ENCODE measurements at regions not wholly inside any gene's neighbourhood (a gene's known extent, or its start where the extent isn't known, plus 50 kb on each side); places are given as distances from the start of the nearest gene placed in this dataset.
A peak's percentile ranks its signal among the peaks of the same experiment; 100 is the strongest.
"Not testable (repeated sequence)": the region's sequence is repeated elsewhere in the genome, so short reads cannot be mapped to it uniquely, and the experiment has no call there.

DNA sequence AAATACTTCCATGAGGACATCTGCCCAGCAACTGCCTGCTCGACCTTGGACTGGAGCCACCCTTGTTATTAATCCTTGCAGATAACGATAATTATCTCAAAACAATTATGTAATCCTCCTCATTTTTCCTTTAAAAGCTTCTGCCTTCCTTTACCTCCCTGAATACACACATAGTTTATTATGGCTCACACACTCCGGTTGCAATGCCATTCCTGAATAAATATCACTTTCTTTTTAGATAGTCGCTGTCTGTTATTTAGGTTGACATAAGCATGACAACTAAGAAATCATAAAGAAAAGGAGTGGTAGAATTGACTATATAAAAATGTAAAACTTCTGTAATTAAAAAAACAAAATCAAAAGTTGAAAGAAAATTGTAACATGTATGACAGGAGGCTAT lies 64.8 kb downstream of the B4GALT7 start:
- DNase-seq (ENCODE audit: low read depth in 2 of 2), result not testable (repeated sequence)

DNA sequence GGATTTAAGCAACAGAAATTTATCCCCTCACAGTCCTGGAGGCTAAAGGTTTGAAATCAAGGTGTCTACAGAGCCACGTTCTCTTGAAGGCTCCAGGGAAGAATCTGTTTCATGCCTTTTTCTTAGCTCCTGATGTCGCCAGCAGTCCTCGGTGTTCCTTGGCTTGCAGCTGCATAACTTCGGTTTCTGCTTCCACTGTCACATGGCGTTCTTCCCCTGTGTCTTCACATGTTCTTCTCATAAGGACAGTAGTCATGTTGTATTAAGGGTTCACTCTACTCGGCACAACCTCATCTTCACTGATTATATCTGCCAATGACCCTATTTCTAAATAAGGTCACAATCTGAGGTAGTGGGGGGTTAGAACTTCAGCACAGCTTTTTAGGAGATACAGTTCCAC lies 65.2 kb downstream of the B4GALT7 start:
- not testable (repeated sequence) for DNase-seq (ENCODE audit: low read depth in 2 of 2)

DNA sequence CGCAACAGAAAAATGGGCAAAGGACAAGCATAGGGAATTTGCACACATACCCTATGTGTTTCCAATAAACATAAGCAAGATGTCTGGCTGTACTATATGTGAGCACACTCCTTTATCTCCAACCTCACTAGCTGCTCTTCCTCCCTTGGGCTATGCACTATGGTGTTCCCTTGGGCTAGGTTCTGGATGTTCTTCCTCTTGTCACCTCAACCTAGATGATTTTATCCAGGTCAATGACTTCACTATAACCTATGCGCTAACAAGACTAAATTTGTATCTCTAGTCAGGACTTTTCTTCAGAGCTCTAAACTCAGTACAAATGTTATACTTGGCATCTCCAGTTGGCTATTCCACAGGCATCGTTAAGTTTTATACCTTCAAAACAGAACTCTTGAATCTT lies 66.0 kb downstream of the B4GALT7 start:
- not testable (repeated sequence) for DNase-seq (ENCODE audit: low read depth in 2 of 2)

DNA sequence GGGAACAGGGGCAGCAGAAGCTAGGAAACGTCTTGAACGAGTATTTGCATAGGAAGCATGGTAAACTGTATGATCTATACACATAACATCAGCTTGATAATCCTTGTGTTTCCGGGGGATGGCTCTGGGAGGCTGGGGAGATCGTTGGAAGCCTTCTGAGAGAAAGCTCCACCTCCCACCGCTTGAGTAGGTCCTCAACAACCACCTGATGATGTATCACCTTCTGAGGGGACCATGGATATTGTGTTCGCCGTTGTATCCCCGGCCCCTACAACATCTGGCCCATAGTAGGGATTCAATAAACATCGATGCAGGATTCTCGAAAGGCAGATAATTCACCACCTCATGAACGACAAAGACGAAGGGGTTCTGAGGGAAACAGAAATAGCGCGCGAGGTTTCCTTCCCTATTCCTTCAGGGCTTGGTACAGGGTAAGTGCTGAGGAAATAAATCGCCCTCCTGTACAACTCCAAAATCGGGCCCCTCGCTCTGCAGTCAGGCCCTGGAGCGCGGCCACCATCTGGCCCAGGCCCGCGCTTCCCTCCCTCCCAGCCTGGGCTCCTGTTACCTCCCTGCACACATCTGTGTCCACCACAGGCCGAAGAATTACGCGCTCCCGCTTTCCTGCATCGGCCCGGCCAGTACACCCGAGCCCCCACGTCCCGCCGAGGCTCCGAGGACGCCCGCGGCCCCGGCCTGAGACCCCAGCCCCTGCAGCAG lies 71.3 kb downstream of the B4GALT7 start:
- not testable (repeated sequence) for DNase-seq (ENCODE audit: low read depth in 2 of 2)

DNA sequence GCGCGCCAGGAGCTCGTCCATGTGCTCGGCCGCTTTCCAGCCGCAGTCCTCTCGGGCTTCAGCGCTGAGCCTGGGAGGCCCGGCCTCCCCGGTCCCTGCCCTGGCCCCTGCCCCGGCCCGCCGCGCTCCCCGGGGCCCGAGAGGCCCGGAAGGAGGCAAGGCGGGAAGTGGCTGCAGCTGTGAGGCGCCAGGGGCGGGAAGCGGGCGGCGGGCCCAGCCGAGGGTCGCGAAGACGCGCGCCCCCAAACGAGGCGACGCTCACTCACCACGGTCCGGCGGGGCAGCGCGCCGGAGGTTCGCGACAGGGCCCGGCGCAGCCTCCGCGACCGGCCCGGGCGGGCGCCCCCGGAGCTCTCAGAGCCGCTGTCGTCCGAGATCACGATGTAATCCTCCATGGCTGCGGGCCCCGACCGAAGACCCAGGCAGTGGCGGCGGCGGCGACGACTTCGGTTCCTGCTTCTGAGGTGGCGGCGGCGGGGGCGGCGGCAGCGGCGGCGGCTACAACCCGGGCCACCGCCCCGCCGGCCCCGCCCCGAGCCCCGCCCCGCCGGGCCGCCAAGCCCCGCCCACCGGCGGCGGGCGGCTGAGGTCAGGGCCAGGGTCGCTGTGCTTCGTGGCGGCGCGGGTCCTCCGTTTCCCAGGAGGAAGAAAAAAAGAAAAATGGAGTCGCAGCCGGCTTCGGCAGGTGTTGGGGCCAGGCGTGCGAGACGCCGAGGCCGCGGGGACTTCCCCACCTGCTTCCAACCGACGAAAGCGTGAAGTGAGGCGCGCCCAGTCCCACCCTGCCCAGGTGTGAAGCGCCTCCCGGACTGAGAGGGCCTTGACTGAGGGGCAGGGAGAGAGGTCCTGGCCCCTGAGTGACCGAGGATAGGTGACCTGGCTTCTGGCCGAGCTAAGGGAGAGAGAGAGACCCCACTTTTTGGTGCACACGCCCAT lies 72.1 kb downstream of the B4GALT7 start:
- peak; percentile 46 to 68 for DNase-seq (ENCODE audit: low read depth in 2 of 2)
